HUES64 (cell line): ENCODE measurements at regions not wholly inside any gene's neighbourhood (a gene's known extent, or its start where the extent isn't known, plus 50 kb on each side); places are given as distances from the start of the nearest gene placed in this dataset.
"Not testable (repeated sequence)": the region's sequence is repeated elsewhere in the genome, so short reads cannot be mapped to it uniquely, and the experiment has no call there.

Source experiments
- H3K27ac ChIP-seq: 2 replicates; pipeline ENCODE4 v1.7.0; 2013; ENCODE audit warnings: low read depth, low read length, inconsistent platforms
- H3K27me3 ChIP-seq: 2 replicates; pipeline ENCODE4 v1.6.1; 2013; ENCODE audit warnings: mild to moderate bottlenecking, low read length; ENCODE audit not compliant: insufficient read depth
- H3K36me3 ChIP-seq: 2 replicates; pipeline ENCODE4 v1.6.1; 2013; ENCODE audit warnings: mild to moderate bottlenecking, low read length; ENCODE audit not compliant: insufficient read depth
- H3K4me1 ChIP-seq: 2 replicates; pipeline ENCODE4 v1.6.1; 2013; ENCODE audit warnings: mild to moderate bottlenecking, low read length, moderate library complexity; ENCODE audit not compliant: insufficient read depth
- H3K4me3 ChIP-seq: 2 replicates; pipeline ENCODE4 v1.5.1; 2013; ENCODE audit warnings: mild to moderate bottlenecking, low read length, moderate library complexity
- H3K9ac ChIP-seq: 2 replicates; pipeline ENCODE4 v1.6.1; 2013; ENCODE audit warnings: mild to moderate bottlenecking, low read depth, low read length
- H3K9me3 ChIP-seq: 2 replicates; pipeline ENCODE4 v1.6.1; 2013; ENCODE audit warnings: low read depth, low read length; ENCODE audit not compliant: insufficient read depth
- WGBS: fragments of 150-250, 120-280 bp; methylation state at CpG from one replicate; pipeline ENCODE4 v1.1.7; 2013; ENCODE audit warnings: missing lambda C conversion rate; 5-methylcytosine and 5-hydroxymethylcytosine counted together

DNA sequence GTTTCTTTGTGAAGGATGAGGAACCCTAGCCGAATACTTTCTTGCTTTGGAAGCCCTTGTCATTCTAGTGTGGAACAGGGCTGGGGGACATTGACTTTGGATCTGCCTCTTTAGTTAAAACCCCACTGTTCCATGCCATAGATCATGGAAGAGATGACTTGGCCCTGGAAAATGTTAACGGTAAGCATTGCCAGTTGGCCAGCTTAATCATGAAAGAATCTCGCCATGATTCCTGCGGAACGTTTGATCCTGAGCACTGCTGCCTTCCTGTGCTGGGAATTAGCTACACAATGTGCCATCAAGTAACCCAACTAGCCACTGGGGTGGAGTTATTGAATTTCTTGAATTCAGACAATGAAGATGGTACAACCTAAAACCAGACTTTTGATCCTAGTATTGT lies 177.6 kb upstream of the FZD8 start:
- Histone ChIP-seq H3K9ac (no peak overlapping the region), H3K27ac (no peak overlapping the region), H3K4me1 (no peaks in the 10 kb centered on the region), H3K36me3 (no peaks in the 10 kb centered on the region), H3K9me3 (no peaks in the 10 kb centered on the region), H3K4me3 (no peak overlapping the region), H3K27me3 (no peaks in the 10 kb centered on the region)
- 95% methylated on average over 5 of the region's 5 CpGs for WGBS

DNA sequence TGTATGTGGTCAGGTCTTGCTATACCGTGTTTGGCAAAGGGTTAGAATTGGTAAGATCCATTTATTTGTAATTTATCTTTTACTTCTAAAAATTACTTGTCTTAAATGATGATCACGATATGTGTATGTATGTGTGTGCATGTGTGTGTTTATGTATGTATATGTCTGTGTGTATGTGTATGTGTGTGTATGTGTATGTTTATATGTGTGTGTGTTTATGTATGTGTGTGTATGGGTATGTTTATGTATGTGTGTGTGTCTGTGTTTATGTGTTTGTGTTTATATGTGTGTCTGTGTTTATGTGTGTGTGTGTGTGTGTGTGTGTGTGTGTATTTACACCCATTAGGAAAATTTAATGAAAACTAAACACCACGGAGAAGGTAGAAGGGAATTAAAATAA lies 176.9 kb upstream of the FZD8 start:
- Histone ChIP-seq H3K4me1 (no peaks in the 10 kb centered on the region), H3K27me3 (no peaks in the 10 kb centered on the region), H3K9me3 (no peaks in the 10 kb centered on the region), H3K9ac (no peak overlapping the region), H3K4me3 (no peak overlapping the region), H3K27ac (no peak overlapping the region), H3K36me3 (no peaks in the 10 kb centered on the region)
- 93% methylated on average over 3 of the region's 3 CpGs for WGBS

DNA sequence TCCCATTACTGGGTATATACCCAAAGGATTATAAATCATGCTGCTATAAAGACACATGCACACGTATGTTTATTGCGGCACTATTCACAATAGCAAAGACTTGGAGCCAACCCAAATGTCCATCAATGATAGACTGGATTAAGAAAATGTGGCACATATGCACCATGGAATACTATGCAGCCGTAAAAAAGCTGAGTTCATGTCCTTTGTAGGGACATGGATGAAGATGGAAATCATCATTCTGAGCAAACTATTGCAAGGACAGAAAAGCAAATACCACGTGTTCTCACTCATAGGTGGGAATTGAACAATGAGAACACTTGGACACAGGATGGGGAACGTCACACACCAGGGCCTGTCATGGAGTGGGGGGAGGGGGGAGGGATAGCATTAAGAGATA lies 175.0 kb upstream of the FZD8 start:
- WGBS = 91% methylated on average over 3 of the region's 5 CpGs
- not testable (repeated sequence) for H3K9me3 ChIP-seq, H3K4me1 ChIP-seq, H3K27me3 ChIP-seq, H3K4me3 ChIP-seq, H3K27ac ChIP-seq, H3K9ac ChIP-seq, H3K36me3 ChIP-seq

DNA sequence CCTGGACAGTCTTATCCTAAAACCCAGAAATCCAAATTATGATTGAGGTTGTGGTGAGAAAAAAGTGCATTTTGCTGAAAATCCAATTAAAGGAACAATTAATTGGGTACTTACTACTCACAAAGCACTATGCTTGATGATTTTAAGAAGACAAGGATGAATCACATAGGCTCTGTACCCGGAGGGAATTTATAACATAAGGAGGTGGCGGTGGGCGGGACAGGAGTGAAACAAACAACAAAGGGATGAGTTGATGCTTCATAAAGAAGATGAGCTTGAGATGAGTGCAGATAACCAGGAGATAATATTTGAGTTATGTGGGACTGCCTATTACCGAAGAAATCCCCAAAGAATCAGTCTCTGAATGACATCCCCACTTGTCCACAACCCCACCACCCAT lies 171.1 kb upstream of the FZD8 start:
- Histone ChIP-seq H3K27me3 (no peaks in the 10 kb centered on the region), H3K36me3 (no peaks in the 10 kb centered on the region), H3K4me1 (no peaks in the 10 kb centered on the region), H3K4me3 (no peak overlapping the region), H3K9me3 (no peaks in the 10 kb centered on the region), H3K9ac (no peak overlapping the region), H3K27ac (no peak overlapping the region)
- WGBS = 94% methylated on average over 3 of the region's 4 CpGs

DNA sequence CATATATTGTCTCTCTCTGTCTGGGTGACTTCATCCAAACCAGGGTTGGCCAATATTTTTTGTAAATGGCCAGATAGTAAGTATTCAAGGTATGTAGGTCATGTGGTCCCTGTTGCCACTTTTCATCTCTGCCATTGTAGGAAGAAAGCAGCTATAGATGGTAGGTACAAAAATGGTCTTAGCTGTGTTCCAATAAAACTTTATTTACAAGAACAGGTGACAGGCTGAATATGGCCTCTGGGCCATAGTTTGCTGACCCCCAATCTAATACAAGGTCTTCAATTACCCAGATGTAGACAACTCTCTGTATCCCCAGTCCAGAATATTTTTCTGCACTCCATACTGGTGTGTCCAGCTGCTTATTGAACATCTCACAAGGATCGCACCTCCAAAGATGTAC lies 166.2 kb upstream of the FZD8 start:
- no peaks in the 10 kb centered on the region for H3K9me3 ChIP-seq
- H3K9ac ChIP-seq = no peak overlapping the region
- WGBS = 97% methylated on average over 1 of the region's 1 CpG
- no peak overlapping the region for H3K4me3 ChIP-seq
- peaks cover 3% of the 10 kb centered on the region; the same call in 1 of the 2 replicates for H3K4me1 ChIP-seq
- H3K27me3 ChIP-seq = no peaks in the 10 kb centered on the region
- no peaks in the 10 kb centered on the region for H3K36me3 ChIP-seq
- no peak overlapping the region for H3K27ac ChIP-seq

DNA sequence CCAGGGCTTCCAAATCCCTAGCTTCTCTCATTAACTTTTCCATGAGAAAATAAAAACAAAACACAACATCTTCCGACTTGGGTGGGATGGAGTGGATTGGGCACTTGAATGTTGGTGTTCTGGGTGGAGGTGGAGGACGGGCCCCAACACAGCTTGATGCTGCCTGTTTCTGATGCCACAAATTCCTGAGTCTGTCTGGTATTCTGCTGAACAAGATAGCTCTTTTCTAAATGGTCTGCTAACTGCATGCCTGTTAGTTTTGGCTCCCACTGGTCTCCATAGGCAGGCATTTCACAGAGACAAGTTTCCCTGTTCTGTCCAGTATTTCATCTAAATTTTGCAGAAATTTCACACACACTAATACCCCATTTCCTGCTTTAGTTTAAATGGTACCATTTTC lies 160.9 kb upstream of the FZD8 start:
- Histone ChIP-seq H3K9ac (no peak overlapping the region; the same call in 1 of the 2 replicates), H3K27me3 (no peaks in the 10 kb centered on the region), H3K4me3 (no peak overlapping the region), H3K36me3 (no peaks in the 10 kb centered on the region), H3K27ac (no peak overlapping the region), H3K9me3 (no peaks in the 10 kb centered on the region; the same call in 1 of the 2 replicates), H3K4me1 (peaks cover 8% of the 10 kb centered on the region; the same call in 1 of the 2 replicates)
- WGBS = 80% methylated on average over 2 of the region's 2 CpGs

DNA sequence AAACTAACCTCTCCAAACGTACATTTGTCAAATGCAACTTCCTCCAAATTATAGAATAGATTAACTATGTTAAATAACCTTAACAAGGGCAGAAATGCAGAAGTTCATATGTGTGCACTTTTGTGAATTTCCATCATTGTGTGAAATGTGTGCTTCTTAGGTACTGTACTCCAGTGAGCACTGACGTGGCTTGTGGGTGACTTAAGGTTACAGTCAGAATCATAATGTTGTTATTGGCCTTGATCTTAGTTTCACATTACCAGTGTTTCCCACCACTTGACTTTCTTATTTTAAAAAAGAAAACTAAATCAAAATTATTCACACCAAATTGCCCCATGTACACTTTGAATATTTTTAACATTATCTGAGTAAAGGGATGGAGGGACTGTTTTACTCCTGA lies 155.1 kb upstream of the FZD8 start:
- no peaks in the 10 kb centered on the region for H3K36me3 ChIP-seq
- no peaks in the 10 kb centered on the region; the same call in 1 of the 2 replicates for H3K9me3 ChIP-seq
- no peaks in the 10 kb centered on the region for H3K27me3 ChIP-seq
- H3K4me3 ChIP-seq = no peak overlapping the region
- H3K9ac ChIP-seq = no peak overlapping the region
- WGBS = 100% methylated on average over 1 of the region's 2 CpGs
- H3K27ac ChIP-seq = no peak overlapping the region
- no peaks in the 10 kb centered on the region for H3K4me1 ChIP-seq

DNA sequence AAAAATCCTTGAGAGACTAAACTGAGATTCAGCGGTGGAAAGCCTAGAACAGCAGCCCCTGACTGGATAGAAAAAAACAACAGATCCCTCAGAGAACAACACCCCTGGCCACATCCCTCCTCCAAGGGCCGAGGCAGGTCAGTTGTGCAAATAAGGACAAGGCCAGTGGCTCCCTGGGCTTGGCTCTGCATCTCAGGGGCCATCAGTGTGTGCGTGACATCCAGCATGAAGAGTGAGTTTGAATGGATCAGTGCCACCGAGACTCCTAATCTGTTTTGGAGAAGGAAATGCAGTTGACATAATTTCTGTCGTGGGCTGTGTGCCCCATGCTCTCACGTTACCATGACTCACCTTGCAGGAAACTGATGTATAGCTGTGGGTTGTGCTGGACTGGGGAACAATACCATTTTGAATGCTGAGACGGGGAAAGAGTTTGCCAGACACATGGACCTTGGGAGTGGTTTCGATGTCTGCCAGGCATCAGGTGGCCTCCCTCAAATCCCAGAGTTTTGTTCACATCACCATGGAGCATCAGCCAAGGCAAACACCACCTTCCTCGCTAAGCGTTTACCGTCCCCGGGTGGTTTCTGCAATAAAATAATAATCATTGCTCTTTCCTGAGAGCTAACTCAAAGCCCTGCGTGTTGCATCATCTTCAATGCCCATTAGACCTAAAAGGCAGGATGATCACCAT lies 153.2 kb upstream of the FZD8 start:
- H3K27ac ChIP-seq = no peak overlapping the region
- no peaks in the 10 kb centered on the region for H3K36me3 ChIP-seq
- no peaks in the 10 kb centered on the region for H3K9me3 ChIP-seq
- H3K4me1 ChIP-seq = no peaks in the 10 kb centered on the region
- 94% methylated on average over 13 of the region's 13 CpGs for WGBS
- no peak overlapping the region for H3K4me3 ChIP-seq
- no peak overlapping the region for H3K9ac ChIP-seq
- no peaks in the 10 kb centered on the region for H3K27me3 ChIP-seq

DNA sequence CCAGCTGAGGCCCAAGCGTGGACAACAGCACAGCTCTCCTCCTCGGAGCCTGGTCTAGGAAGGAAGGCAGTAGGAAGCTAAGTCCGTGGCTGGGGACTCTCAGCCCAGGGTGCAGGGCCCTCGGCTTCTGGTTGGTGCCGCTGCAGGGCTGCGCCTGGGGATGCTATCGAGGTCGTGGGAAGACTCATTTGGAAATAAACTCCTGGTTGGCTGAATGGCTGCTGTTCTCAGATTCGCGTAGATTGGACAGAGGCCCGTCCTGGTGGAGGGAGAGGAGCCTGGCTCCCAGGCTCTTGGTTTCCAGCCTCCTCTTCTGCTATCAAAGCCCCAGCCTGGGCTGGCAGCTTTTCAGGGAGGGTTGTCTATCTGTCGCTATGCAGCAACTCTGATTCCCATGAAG lies 152.6 kb upstream of the FZD8 start:
- H3K27me3 ChIP-seq = no peaks in the 10 kb centered on the region
- no peaks in the 10 kb centered on the region for H3K9me3 ChIP-seq
- WGBS = 90% methylated on average over 12 of the region's 12 CpGs
- H3K36me3 ChIP-seq = no peaks in the 10 kb centered on the region
- no peak overlapping the region for H3K27ac ChIP-seq
- no peak overlapping the region for H3K4me3 ChIP-seq
- no peaks in the 10 kb centered on the region for H3K4me1 ChIP-seq
- no peak overlapping the region for H3K9ac ChIP-seq

DNA sequence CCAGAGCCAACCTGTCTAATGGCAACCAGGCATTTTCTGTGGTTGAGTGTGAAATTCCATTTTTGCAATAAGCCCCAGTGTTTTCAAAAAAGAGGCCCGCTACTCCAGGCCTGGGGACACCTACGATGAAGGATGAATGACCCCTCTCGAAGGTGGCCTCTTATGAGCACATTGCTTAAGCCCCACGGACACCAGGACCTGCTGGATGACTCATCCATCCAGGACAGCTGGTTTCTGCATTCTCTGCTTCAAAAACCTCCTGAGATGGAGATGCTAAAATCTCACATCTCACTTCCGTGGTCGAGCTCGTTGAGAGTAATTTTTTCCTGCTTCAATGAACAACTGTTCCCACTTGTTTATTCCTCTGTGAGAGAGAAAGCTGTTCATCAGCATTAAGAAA lies 150.2 kb upstream of the FZD8 start:
- H3K9me3 ChIP-seq = peaks cover 9% of the 10 kb centered on the region
- H3K27me3 ChIP-seq = no peaks in the 10 kb centered on the region
- H3K27ac ChIP-seq = no peak overlapping the region
- H3K9ac ChIP-seq = no peak overlapping the region
- 87% methylated on average over 7 of the region's 7 CpGs for WGBS
- no peaks in the 10 kb centered on the region for H3K36me3 ChIP-seq
- H3K4me1 ChIP-seq = no peaks in the 10 kb centered on the region
- no peak overlapping the region for H3K4me3 ChIP-seq

DNA sequence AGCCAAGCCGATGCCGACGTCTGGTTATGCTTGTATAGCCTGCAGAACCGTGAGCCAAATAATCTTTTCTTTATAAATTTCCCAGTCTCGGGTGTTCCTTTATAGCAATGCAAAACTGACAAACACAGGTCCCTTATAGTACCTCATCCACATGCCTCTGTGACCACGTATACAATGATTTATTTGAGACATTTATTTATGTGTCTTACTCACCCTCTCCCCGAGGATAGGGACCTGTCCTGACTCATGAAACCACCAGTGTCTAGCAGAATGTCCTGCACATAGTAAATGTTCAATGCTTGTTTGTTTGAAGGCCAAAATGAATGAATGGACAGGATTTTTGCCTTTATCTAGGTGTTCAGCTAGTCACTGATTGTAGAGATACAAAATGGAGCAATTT lies 147.9 kb upstream of the FZD8 start:
- Histone ChIP-seq H3K9me3 (peaks cover 12% of the 10 kb centered on the region), H3K4me3 (no peak overlapping the region), H3K36me3 (no peaks in the 10 kb centered on the region), H3K9ac (no peak overlapping the region), H3K27me3 (no peaks in the 10 kb centered on the region), H3K4me1 (no peaks in the 10 kb centered on the region), H3K27ac (no peak overlapping the region)
- 89% methylated on average over 7 of the region's 7 CpGs for WGBS

DNA sequence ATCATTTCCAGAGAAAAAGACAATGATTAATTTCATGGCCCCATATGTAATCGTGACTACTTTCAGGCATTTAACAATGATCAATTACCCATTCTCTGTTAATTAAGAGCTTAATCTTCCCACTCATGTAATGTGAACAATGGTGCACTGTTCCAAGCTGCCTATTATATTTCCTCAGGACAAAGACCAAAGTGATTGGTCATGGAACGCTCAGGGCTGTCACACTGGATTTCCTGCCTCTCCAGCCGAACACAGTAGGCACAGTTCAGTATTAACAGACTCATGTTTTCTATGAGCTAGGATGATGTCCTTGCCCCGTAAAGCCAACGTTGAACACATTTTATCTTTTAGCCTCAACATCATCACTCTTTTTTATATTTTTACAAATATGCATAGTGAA lies 142.7 kb upstream of the FZD8 start:
- no peak overlapping the region for H3K4me3 ChIP-seq
- no peaks in the 10 kb centered on the region for H3K36me3 ChIP-seq
- peaks cover 12% of the 10 kb centered on the region for H3K9me3 ChIP-seq
- peaks cover 12% of the 10 kb centered on the region for H3K4me1 ChIP-seq
- H3K27me3 ChIP-seq = no peaks in the 10 kb centered on the region
- 85% methylated on average over 5 of the region's 5 CpGs for WGBS
- H3K27ac ChIP-seq = no peak overlapping the region
- H3K9ac ChIP-seq = no peak overlapping the region
